DMS79 (cell line): ENCODE measurements at regions not wholly inside any gene's neighbourhood (a gene's known extent, or its start where the extent isn't known, plus 50 kb on each side); places are given as distances from the start of the nearest gene placed in this dataset.
"Not testable (repeated sequence)": the region's sequence is repeated elsewhere in the genome, so short reads cannot be mapped to it uniquely, and the experiment has no call there.

Experiments used
- DNase-seq: peaks from one replicate; lab custom pipeline; 2025; lab: John Stamatoyannopoulos, UW

DNA sequence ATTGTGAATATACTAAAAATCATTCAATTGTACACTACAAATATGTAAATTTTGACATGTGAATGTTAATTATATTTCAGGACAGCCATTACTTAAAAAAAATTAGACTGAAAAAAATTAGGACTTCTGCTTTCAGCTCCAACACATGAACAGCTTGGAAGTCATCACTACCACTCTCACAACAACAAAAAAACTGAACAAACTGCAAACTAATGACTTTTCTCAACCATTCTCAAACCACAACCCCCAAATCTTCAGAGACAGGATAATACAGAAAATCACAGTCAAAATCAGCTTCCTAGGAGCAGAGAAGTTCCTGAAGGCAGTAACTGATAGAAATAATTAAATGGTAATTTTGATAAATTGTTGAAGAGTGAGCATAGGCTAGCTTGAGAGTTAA is 686.4 kb downstream of the TLE1 start:
- DNase-seq = no peak

DNA sequence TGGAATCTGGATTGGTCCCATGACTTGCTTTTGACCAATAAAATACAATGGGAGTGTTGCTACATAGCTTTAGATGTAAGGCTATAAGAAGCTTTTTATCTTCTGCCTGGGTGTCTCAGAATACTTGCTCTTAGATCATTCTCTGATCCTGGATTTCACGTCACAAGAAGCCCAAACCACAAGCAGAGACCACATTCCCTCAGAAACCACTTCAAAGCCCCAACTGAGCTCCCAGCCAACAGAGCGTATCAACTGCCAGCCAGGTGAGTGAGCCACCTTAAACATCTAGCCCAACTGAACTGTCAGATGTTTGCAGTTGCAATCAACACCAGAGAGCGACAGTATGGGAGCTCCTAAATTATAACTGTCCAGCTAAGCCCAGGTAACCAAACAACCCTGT is 687.1 kb downstream of the TLE1 start:
- DNase-seq = peak; percentile 71

DNA sequence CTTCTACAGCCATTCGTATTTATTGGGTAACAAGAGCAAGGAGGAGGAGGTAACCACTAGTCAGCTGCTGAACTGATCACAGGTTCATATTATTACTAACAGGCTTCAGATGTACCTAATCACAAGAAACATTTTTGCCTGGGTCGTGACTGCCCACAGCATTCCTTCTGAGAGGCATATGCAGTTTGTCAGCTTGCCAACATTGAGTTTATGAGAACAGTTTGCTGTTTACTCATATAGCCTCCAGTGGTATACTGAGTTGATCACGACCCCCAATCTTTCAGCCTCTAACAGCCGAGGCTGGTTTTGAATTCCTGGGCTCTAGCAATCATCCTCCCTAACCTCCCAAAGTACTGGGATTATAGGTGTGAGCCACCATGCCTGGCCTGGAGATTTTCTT is 693.6 kb downstream of the TLE1 start:
- no peak for DNase-seq

DNA sequence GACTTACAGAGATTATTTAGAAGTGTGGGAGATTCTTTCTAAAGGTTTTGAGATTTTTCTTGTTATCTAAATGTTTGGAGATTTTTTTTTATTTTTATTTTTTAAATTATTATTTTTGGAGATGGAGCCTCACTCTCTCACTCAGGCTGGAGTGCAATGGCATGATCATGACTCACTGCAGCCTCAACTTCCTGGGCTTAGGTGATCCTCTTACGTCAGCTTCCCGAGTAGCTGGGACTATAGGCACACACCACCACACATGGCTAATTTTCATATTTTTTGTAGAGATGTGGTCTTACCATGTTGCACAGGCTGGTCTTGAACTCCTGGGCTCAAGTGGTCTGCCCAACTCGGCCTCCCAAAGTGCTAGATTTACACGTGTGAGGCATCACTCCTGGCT is 694.5 kb downstream of the TLE1 start:
- no peak for DNase-seq

- not testable (repeated sequence) for DNase-seq
These were observed 703.8 kb downstream of the TLE1 start for GRCh38 chr9:80985595-80985994.

DNA sequence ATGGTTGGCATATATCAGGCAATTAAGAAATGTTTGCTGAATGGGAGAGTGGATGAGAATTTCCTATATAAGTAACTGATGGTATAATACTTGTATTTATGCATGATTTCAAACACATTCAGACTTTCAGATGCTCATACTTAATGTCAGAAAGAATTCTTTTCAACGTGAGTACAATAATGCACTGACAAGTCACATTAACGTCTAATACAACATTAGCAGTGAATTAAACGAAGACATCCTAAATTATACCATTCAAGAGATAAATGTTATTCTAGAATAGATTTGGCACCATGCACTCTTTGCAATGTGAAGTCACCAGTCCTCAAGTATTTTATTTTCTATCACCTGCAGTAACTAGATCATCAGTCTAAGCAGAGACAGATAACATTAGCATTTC is 712.9 kb downstream of the TLE1 start:
- DNase-seq = no peak

GRCh38 chr9:80970377-80970776 is 719.0 kb downstream of the TLE1 start:
- not testable (repeated sequence) for DNase-seq

GRCh38 chr9:80968611-80969010 is 720.7 kb downstream of the TLE1 start:
- DNase-seq = no peak

GRCh38 chr9:80964914-80965313 is 724.4 kb downstream of the TLE1 start:
- DNase-seq = no peak

GRCh38 chr9:80964374-80964773 is 725.0 kb downstream of the TLE1 start:
- DNase-seq = peak; percentile 60

DNA sequence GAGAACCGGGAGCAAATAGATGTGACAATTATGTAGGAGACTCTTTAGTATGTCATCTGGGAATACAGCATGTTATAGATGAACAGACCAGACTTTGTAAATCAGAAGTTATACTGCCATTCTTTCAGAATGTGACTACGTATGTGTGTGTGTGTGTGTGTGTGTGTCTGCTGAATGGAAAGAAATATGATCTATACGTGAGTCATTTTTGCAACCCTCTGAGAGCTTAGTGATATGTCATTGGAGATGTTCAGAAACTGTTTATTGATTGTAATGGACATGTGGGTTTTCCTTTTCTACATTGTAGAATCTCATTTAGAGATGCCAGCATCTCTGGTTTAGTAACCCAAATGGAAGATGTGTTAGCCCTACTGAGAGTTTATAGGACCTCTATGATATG is 731.5 kb downstream of the TLE1 start:
- no peak for DNase-seq

GRCh38 chr9:80954521-80954920 is 734.8 kb downstream of the TLE1 start:
- no peak for DNase-seq

GRCh38 chr9:80952363-80952922 is 736.9 kb downstream of the TLE1 start:
- DNase-seq = no peak

DNA sequence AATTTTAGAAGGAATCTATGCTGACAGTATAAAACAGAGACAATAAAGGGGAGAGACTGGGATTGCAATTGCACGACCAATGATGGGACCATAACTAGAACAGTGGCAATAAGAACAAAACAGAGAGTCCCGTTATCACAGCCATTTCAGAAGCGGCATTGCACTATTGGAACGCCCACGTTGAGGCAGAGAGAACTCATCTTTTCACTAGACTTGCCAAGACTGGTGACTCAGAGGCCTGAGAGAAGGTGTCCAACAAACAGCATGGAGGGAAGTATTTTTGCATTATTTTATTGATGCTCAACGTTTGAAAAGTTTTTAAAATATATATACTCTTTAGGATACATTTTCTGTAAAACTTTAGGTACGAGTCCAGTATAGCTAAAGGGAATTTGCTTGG is 737.7 kb downstream of the TLE1 start:
- no peak for DNase-seq

- no peak for DNase-seq
These were observed 740.5 kb downstream of the TLE1 start for GRCh38 chr9:80948876-80949275.

DNA sequence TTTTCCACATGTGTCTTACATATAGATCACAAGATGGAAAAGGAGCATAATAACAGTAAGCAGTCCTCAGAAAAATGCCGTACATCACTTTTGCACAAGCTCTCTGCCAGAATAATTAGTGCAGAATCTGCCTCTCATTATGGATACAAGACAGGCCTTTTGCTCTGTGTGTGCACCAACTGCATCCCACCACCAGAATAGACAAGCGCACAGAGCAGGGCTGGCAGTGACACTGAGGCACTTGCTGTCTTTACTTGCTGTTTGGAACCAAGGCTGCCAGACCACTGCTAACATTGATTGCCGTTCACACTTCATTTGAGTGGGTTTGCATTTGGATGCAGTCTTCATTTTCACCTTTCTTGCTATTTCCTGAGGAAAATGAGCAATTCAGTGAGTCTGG is 741.3 kb downstream of the TLE1 start:
- no peak for DNase-seq

DNA sequence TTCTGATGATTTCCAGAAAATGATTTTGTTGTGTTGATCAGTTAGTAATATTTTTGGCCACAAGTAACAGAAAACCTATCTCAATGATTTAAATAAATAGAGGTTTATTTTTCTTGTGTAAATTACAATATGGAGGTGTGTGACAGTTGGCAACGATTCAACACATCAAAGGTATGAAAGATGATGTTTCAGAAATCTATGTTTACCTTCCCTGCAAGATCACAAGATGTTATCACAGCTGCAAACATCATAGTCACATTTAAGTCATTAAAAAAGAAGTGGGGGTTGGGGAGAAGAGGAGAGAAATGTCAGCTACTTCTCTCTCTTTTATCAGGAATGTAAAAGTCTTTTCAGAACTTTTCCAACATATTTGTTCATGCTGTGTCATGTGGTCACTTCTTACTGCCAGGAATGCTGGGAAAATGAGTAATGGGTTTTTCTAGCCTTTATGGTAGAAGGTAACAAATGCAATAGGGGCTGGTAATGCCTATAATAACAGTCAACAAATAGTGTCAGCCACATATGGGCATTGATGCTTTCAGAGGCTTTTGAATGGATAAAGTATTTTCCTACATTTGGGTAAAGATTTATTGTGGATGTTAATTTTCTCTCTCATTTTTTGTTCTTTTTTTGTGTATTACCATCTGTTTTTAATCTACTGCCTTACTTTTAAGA is 742.7 kb downstream of the TLE1 start:
- no peak for DNase-seq

- DNase-seq = no peak
These were observed 743.9 kb downstream of the TLE1 start for GRCh38 chr9:80945436-80945835.

- DNase-seq = no peak
These were observed 751.7 kb downstream of the TLE1 start for GRCh38 chr9:80937645-80938044.

DNA sequence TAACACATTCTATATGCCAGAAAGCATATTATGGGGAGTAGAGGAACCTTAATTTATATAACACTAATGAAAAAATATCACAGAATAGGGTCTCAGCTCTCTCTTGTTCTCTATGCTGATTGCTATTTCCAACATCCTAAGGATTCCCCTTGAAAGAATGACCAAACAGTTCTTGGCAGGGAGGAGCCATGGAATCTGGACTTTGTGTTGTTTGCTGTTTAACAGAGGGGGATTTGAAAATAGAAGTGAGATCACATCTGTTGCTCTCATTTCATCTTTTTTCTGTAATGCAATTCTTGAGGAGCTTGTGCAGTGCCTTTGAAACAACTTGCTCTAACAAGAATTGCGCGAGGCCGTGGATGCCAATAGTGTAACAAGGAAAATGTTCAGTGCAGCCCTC is 755.3 kb downstream of the TLE1 start:
- no peak for DNase-seq

DNA sequence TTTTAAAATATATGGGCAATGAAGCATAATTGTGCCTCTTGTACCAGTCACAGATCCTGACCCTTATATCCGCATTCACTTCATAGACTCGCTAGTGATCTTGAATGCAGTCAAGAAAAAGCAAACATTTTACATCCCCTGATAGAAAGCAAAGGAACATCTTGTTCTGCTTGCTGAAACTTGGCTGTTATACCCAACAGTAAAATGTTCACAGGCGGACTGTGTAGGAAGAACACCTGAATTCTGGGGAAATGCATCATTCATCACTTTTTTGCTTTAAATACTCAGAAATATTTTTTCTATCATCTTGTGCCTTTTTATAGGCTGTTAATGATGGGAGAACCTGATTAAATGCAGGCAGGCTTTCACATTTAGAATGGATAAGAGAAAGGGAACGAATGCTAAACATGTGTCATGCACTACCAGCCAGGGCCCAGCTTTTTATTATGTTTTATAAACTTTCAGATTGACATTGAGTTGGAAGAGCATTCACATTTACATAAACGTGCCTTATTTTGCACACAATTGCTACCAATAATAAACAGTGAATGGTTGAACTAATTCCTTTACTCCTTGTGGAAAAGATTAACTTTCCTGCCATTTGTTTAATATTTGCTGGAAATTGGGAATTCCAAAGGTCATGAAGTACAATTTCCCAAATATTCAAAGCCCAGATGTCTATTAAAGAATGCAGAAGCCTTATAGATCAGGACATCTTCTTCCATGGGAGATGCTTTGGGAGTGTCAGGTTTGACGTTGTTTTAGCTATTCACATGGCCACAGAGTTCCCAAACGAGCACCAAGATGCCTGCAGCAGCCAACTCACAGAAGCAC is 756.2 kb downstream of the TLE1 start:
- DNase-seq = no peak

- DNase-seq = no peak
These were observed 757.2 kb downstream of the TLE1 start for GRCh38 chr9:80932181-80932580.

- no peak for DNase-seq
These were observed 758.2 kb downstream of the TLE1 start for GRCh38 chr9:80931163-80931562.
